ENCODE measurements at regions not wholly inside any gene's neighbourhood (a gene's known extent, or its start where the extent isn't known, plus 50 kb on each side); places are given as distances from the start of the nearest gene placed in this dataset.

GRCh38 chr2:52629944-52630343 is 1137.7 kb upstream of the CHAC2 start (continued):
- no peak for TF ChIP-seq ZNF121 (tag by site-specific recombination; IDR thresholded peaks at IDR 0.05)

- ChIA-PET POLR2A (no interaction called here), CTCF (no interaction called here)
- TF ChIP-seq ZNF639 (tag by site-specific recombination; IDR thresholded peaks at IDR 0.05) (no peak), ZNF18 (tag by site-specific recombination; IDR thresholded peaks at IDR 0.05) (no peak), ZNF391 (tag by site-specific recombination; IDR thresholded peaks at IDR 0.05; ENCODE audit: borderline replicate concordance, low read depth) (no peak), ZNF623 (tag by site-specific recombination; IDR thresholded peaks at IDR 0.05) (no peak), PBX3 (CRISPR knock-in tag; IDR thresholded peaks at IDR 0.05) (no peak), ZNF596 (tag by site-specific recombination; IDR thresholded peaks at IDR 0.05) (no peak), ZNF704 (tag by site-specific recombination; IDR thresholded peaks at IDR 0.05) (no peak), SP7 (tag by site-specific recombination; IDR thresholded peaks at IDR 0.05) (no peak), ZNF324 (tag by site-specific recombination; IDR thresholded peaks at IDR 0.05) (no peak), GFI1B (tag by site-specific recombination; IDR thresholded peaks at IDR 0.05) (no peak), ZNF660 (tag by site-specific recombination; IDR thresholded peaks at IDR 0.05) (no peak), ZNF626 (tag by site-specific recombination; IDR thresholded peaks at IDR 0.05) (no peak)
- H3K4me3 ChIP-seq (ENCODE audit: low read depth, low read length) = no peak overlapping the region
- H3K4me1 ChIP-seq (ENCODE audit: control insufficient read depth, insufficient read depth, low read length) = no peaks in the 10 kb centered on the region
- no peak overlapping the region for H3K27ac ChIP-seq (ENCODE audit: extremely low read depth, low read depth, low read length)
- no peaks in the 10 kb centered on the region for H3K36me3 ChIP-seq (ENCODE audit: control insufficient read depth in 2 of 2, insufficient read depth in 1 of 2, low read length in 2 of 2)
- H3K9me3 ChIP-seq (ENCODE audit: control insufficient read depth, insufficient read depth, low read depth, low read length) = no peaks in the 10 kb centered on the region
These were observed 1138.1 kb upstream of the CHAC2 start for GRCh38 chr2:52629531-52629930.

GRCh38 chr2:52622266-52622665 is 1145.3 kb upstream of the CHAC2 start:
- no peak overlapping the region for H3K27ac ChIP-seq (ENCODE audit: extremely low read depth, low read depth, low read length)
- H3K4me1 ChIP-seq (ENCODE audit: control insufficient read depth, insufficient read depth, low read length) = no peaks in the 10 kb centered on the region
- no peaks in the 10 kb centered on the region for H3K9me3 ChIP-seq (ENCODE audit: control insufficient read depth, insufficient read depth, low read depth, low read length)
- no peak for TF ChIP-seq ZNF449 (tag by site-specific recombination; IDR thresholded peaks at IDR 0.05)
- TF ChIP-seq FEZF1 (tag by site-specific recombination; IDR thresholded peaks at IDR 0.05) = no peak
- TF ChIP-seq ZNF596 (tag by site-specific recombination; IDR thresholded peaks at IDR 0.05) = no peak
- no peak overlapping the region for H3K4me3 ChIP-seq (ENCODE audit: low read depth, low read length)
- no peaks in the 10 kb centered on the region for H3K36me3 ChIP-seq (ENCODE audit: control insufficient read depth in 2 of 2, insufficient read depth in 1 of 2, low read length in 2 of 2)
- POLR2A ChIA-PET = no interaction called here
- CTCF ChIA-PET = no interaction called here
